ENCODE measurements at regions not wholly inside any gene's neighbourhood (a gene's known extent, or its start where the extent isn't known, plus 50 kb on each side); places are given as distances from the start of the nearest gene placed in this dataset.

DNA sequence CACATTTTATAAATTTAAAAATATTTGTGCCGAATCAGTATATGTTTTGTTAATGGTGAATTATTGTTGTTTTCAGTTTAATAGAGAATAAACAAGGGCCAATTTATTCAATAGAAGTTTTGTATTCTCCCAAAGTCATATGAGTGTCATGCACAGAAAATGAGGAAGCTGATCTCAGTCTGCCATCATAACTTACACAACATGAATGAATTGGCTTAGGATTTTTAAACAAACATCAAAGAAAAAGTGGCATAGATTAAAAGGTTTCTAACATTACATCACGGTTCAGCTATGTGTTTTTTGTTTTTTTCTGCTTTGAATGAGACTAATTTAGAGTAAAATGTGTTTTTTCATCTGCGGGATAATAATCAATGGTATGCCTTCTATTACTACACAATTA lies 123.4 kb upstream of the CTNNA2 start:
- H3K9ac ChIP-seq (ENCODE audit: low read length), result no peak overlapping the region
- H3K23ac ChIP-seq (ENCODE audit: low read length in 2 of 2), result no peak overlapping the region
- H2BK12ac ChIP-seq (ENCODE audit: low read length in 2 of 2), result no peak overlapping the region
- no peak overlapping the region for H3K4ac ChIP-seq (ENCODE audit: low read depth in 1 of 2, low read length in 2 of 2)
- no peak overlapping the region for H2BK15ac ChIP-seq (ENCODE audit: low read depth, poor library complexity, severe bottlenecking)
- no peak overlapping the region for H3K4me2 ChIP-seq (ENCODE audit: low read length, poor library complexity, severe bottlenecking)
- H2BK5ac ChIP-seq (ENCODE audit: low read depth, low read length, poor library complexity, severe bottlenecking), result no peak overlapping the region
- 20% methylated on average over 1 of the region's 3 CpGs for whole genome bisulfite sequencing
- no peak overlapping the region for H3K4me3 ChIP-seq (ENCODE audit: insufficient read depth in 1 of 2, low read depth in 1 of 2, low read length in 2 of 2)
- H3K4me1 ChIP-seq (ENCODE audit: control insufficient read depth, insufficient read depth, low read depth, low read length), result no peaks in the 10 kb centered on the region
- H2AFZ ChIP-seq (ENCODE audit: low read depth, low read length), result no peak overlapping the region
- no peak overlapping the region for H4K8ac ChIP-seq (ENCODE audit: low read length)
- H4K91ac ChIP-seq (ENCODE audit: low read length), result no peak overlapping the region
- no peak overlapping the region for H3K18ac ChIP-seq (ENCODE audit: low read depth in 1 of 2, low read length in 2 of 2)
- H2AK5ac ChIP-seq (ENCODE audit: low read length, severe bottlenecking), result no peak overlapping the region
- no peaks in the 10 kb centered on the region for H3K9me3 ChIP-seq (ENCODE audit: control insufficient read depth, low read length)
- no peaks in the 10 kb centered on the region for H3K79me1 ChIP-seq (replicated peaks; ENCODE audit: low read length, poor library complexity, severe bottlenecking)
- no peak overlapping the region for H2BK120ac ChIP-seq (ENCODE audit: low read depth, low read length)
- no peak for DNase-seq
- no peak overlapping the region for H3K14ac ChIP-seq (ENCODE audit: low read length in 2 of 2)
- no peak overlapping the region for H3K27ac ChIP-seq (ENCODE audit: low read length, poor library complexity, severe bottlenecking)
- H3K36me3 ChIP-seq (ENCODE audit: control insufficient read depth in 1 of 2, insufficient read depth in 2 of 2, low read depth in 1 of 2, low read length in 2 of 2), result no peaks in the 10 kb centered on the region
- H3K27me3 ChIP-seq (ENCODE audit: control insufficient read depth in 1 of 2, insufficient read depth in 1 of 2, low read length in 2 of 2), result no peaks in the 10 kb centered on the region

DNA sequence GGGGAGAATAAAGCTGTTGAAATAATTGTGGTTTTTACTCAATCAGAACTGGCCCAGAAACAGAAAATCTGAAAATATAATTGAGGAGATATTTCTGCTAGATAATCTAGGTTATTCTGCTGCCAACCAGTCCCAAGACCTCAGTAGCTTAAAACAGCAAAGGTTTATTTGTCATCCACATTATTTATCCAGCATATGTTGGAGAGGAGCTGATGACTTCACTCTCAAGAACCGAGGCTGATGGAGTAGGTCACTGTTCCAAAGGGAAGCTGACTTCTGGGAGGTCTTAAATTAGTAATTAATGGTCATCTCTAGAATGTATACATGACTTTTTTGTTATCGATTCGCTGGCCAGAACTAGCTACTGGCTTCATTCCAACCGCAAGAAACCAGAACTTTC lies 124.8 kb upstream of the CTNNA2 start:
- H3K79me1 ChIP-seq (replicated peaks; ENCODE audit: low read length, poor library complexity, severe bottlenecking), result no peaks in the 10 kb centered on the region
- no peaks in the 10 kb centered on the region for H3K9me3 ChIP-seq (ENCODE audit: control insufficient read depth, low read length)
- 40% methylated on average over 1 of the region's 4 CpGs for WGBS
- no peak overlapping the region for H2BK5ac ChIP-seq (ENCODE audit: low read depth, low read length, poor library complexity, severe bottlenecking)
- H3K18ac ChIP-seq (ENCODE audit: low read depth in 1 of 2, low read length in 2 of 2), result no peak overlapping the region
- H3K27ac ChIP-seq (ENCODE audit: low read length, poor library complexity, severe bottlenecking), result no peak overlapping the region
- no peak overlapping the region for H2BK15ac ChIP-seq (ENCODE audit: low read depth, poor library complexity, severe bottlenecking)
- no peak overlapping the region for H2BK12ac ChIP-seq (ENCODE audit: low read length in 2 of 2)
- DNase-seq, result no peak
- H3K4me2 ChIP-seq (ENCODE audit: low read length, poor library complexity, severe bottlenecking), result no peak overlapping the region
- H3K4ac ChIP-seq (ENCODE audit: low read depth in 1 of 2, low read length in 2 of 2), result no peak overlapping the region
- no peak overlapping the region for H3K23ac ChIP-seq (ENCODE audit: low read length in 2 of 2)
- H3K27me3 ChIP-seq (ENCODE audit: control insufficient read depth in 1 of 2, insufficient read depth in 1 of 2, low read length in 2 of 2), result no peaks in the 10 kb centered on the region
- no peak overlapping the region for H2BK120ac ChIP-seq (ENCODE audit: low read depth, low read length)
- no peak overlapping the region for H4K8ac ChIP-seq (ENCODE audit: low read length)
- no peak overlapping the region for H3K14ac ChIP-seq (ENCODE audit: low read length in 2 of 2)
- no peak overlapping the region for H3K4me3 ChIP-seq (ENCODE audit: insufficient read depth in 1 of 2, low read depth in 1 of 2, low read length in 2 of 2)
- H3K9ac ChIP-seq (ENCODE audit: low read length), result no peak overlapping the region
- H3K4me1 ChIP-seq (ENCODE audit: control insufficient read depth, insufficient read depth, low read depth, low read length), result no peaks in the 10 kb centered on the region
- no peak overlapping the region for H2AFZ ChIP-seq (ENCODE audit: low read depth, low read length)
- H2AK5ac ChIP-seq (ENCODE audit: low read length, severe bottlenecking), result no peak overlapping the region
- no peaks in the 10 kb centered on the region for H3K36me3 ChIP-seq (ENCODE audit: control insufficient read depth in 1 of 2, insufficient read depth in 2 of 2, low read depth in 1 of 2, low read length in 2 of 2)
- no peak overlapping the region for H4K91ac ChIP-seq (ENCODE audit: low read length)

DNA sequence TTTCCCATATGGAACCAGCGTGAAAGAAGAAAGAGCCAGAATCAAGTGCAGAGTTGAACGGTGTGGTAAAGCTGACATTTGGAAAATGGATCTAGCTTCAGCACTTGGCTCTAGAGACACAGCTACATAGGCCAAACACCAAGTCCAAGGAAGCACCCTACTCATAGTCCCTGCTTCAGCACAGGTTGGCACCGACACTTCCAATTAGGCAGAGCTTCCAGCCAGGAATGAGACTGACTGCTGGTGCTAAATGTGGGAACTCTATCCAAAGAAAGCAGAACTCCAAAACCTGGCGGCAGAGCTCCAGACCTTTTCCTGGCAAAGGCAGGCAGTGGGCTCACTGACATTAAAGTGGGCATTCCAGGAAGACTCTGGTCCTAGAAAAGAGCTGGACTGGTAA lies 125.4 kb upstream of the CTNNA2 start:
- H3K4me3 ChIP-seq (ENCODE audit: insufficient read depth in 1 of 2, low read depth in 1 of 2, low read length in 2 of 2), result no peak overlapping the region
- H3K9ac ChIP-seq (ENCODE audit: low read length), result no peak overlapping the region
- no peak for DNase-seq
- no peak overlapping the region for H3K4ac ChIP-seq (ENCODE audit: low read depth in 1 of 2, low read length in 2 of 2)
- H2AK5ac ChIP-seq (ENCODE audit: low read length, severe bottlenecking), result no peak overlapping the region
- H2BK5ac ChIP-seq (ENCODE audit: low read depth, low read length, poor library complexity, severe bottlenecking), result no peak overlapping the region
- no peak overlapping the region for H3K27ac ChIP-seq (ENCODE audit: low read length, poor library complexity, severe bottlenecking)
- no peaks in the 10 kb centered on the region for H3K4me1 ChIP-seq (ENCODE audit: control insufficient read depth, insufficient read depth, low read depth, low read length)
- H3K27me3 ChIP-seq (ENCODE audit: control insufficient read depth in 1 of 2, insufficient read depth in 1 of 2, low read length in 2 of 2), result no peaks in the 10 kb centered on the region
- no peak overlapping the region for H2AFZ ChIP-seq (ENCODE audit: low read depth, low read length)
- H3K4me2 ChIP-seq (ENCODE audit: low read length, poor library complexity, severe bottlenecking), result no peak overlapping the region
- no peak overlapping the region for H2BK15ac ChIP-seq (ENCODE audit: low read depth, poor library complexity, severe bottlenecking)
- H4K91ac ChIP-seq (ENCODE audit: low read length), result peak overlapping the region; percentile 7
- no peak overlapping the region for H3K23ac ChIP-seq (ENCODE audit: low read length in 2 of 2)
- no peaks in the 10 kb centered on the region for H3K79me1 ChIP-seq (replicated peaks; ENCODE audit: low read length, poor library complexity, severe bottlenecking)
- no peak overlapping the region for H2BK120ac ChIP-seq (ENCODE audit: low read depth, low read length)
- no peaks in the 10 kb centered on the region for H3K36me3 ChIP-seq (ENCODE audit: control insufficient read depth in 1 of 2, insufficient read depth in 2 of 2, low read depth in 1 of 2, low read length in 2 of 2)
- H2BK12ac ChIP-seq (ENCODE audit: low read length in 2 of 2), result no peak overlapping the region
- WGBS, result 83% methylated on average over 4 of the region's 4 CpGs
- no peak overlapping the region for H3K14ac ChIP-seq (ENCODE audit: low read length in 2 of 2)
- no peak overlapping the region for H4K8ac ChIP-seq (ENCODE audit: low read length)
- no peaks in the 10 kb centered on the region for H3K9me3 ChIP-seq (ENCODE audit: control insufficient read depth, low read length)
- no peak overlapping the region for H3K18ac ChIP-seq (ENCODE audit: low read depth in 1 of 2, low read length in 2 of 2)

DNA sequence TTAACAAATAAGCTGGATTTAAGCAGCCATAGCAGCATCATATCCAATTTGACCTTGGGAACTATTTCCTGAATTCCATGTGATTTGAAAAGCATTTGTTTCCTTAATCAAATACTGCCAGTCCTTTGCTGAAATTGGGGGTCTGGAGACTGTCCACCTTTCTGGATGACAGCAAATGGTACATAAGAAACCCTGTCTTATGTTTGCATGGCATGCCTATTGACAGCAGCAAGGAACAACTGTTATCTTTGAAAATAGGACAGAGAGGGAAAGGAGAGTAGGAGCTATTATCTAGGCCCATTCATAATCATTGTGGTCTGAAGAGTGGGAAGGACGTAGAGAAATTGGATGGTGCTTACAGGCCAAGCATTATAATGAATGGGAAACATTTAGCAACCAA lies 129.2 kb upstream of the CTNNA2 start:
- Histone ChIP-seq H2AFZ (ENCODE audit: low read depth, low read length) (no peak overlapping the region), H3K4me1 (ENCODE audit: control insufficient read depth, insufficient read depth, low read depth, low read length) (no peaks in the 10 kb centered on the region), H3K4ac (ENCODE audit: low read depth in 1 of 2, low read length in 2 of 2) (no peak overlapping the region)

More for the DNA sequence above, 129.2 kb upstream of the CTNNA2 start:
- Histone ChIP-seq H2BK120ac (ENCODE audit: low read depth, low read length) (no peak overlapping the region), H3K27ac (ENCODE audit: low read length, poor library complexity, severe bottlenecking) (no peak overlapping the region), H2BK5ac (ENCODE audit: low read depth, low read length, poor library complexity, severe bottlenecking) (no peak overlapping the region), H3K14ac (ENCODE audit: low read length in 2 of 2) (no peak overlapping the region), H3K18ac (ENCODE audit: low read depth in 1 of 2, low read length in 2 of 2) (no peak overlapping the region), H3K4me2 (ENCODE audit: low read length, poor library complexity, severe bottlenecking) (no peak overlapping the region), H4K91ac (ENCODE audit: low read length) (no peak overlapping the region), H2BK12ac (ENCODE audit: low read length in 2 of 2) (no peak overlapping the region), H3K23ac (ENCODE audit: low read length in 2 of 2) (no peak overlapping the region), H4K8ac (ENCODE audit: low read length) (no peak overlapping the region), H3K27me3 (ENCODE audit: control insufficient read depth in 1 of 2, insufficient read depth in 1 of 2, low read length in 2 of 2) (no peaks in the 10 kb centered on the region), H3K9ac (ENCODE audit: low read length) (no peak overlapping the region), H2BK15ac (ENCODE audit: low read depth, poor library complexity, severe bottlenecking) (no peak overlapping the region), H3K36me3 (ENCODE audit: control insufficient read depth in 1 of 2, insufficient read depth in 2 of 2, low read depth in 1 of 2, low read length in 2 of 2) (no peaks in the 10 kb centered on the region), H2AK5ac (ENCODE audit: low read length, severe bottlenecking) (no peak overlapping the region), H3K79me1 (replicated peaks; ENCODE audit: low read length, poor library complexity, severe bottlenecking) (no peaks in the 10 kb centered on the region), H3K9me3 (ENCODE audit: control insufficient read depth, low read length) (no peaks in the 10 kb centered on the region), H3K4me3 (ENCODE audit: insufficient read depth in 1 of 2, low read depth in 1 of 2, low read length in 2 of 2) (no peak overlapping the region)
- no peak for DNase-seq
- WGBS, result 20% methylated on average over 1 of the region's 1 CpG

Data from mesenchymal stem cell (in vitro differentiated cells and primary cell).